CD4-positive, alpha-beta T cell treated with Interleukin-21 for 1 hour (primary cell): ENCODE measurements at regions not wholly inside any gene's neighbourhood (a gene's known extent, or its start where the extent isn't known, plus 50 kb on each side); places are given as distances from the start of the nearest gene placed in this dataset.
"Not testable (repeated sequence)": the region's sequence is repeated elsewhere in the genome, so short reads cannot be mapped to it uniquely, and the experiment has no call there.

ENCODE experiments used
- DNase-seq: peaks from one replicate; pipeline ENCODE4 v3.0.0-alpha.2; 2020

DNA sequence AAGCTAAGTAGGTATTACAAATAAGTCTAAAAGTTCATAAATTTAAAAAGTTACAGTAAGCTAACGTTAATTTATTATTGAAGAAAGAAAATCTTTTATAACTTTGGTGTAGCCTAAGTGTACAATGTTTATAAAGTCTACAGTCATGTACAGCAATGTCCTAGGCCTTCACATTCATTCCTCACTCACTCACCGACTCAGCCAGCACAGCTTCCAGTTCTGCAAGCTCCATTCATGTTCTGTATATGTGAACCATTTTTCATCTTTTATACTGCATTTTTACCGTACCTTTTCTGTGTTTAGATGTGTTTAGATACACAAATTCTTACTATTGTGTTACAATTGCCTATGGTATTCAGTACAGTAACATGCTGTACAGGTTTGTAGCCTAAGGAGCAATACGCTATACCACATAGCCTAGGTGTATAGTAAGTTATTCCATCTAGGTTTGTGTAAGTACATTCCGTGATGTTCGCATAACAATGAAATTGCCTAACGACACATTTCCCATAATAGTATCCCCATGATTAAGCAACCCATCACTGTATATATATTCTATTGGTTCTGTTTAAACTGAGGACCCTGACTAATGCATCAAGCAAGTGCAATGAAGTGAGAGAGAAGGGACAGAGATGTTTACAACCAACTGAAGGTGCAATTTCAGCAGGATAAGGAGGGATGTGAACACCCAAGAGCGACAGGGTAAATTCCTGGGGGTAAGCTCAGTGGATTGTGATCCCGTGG is 88.9 kb upstream of the TRIO start:
- no peak for DNase-seq

- no peak for DNase-seq
These were observed 92.3 kb upstream of the TRIO start for GRCh38 chr5:14050821-14051220.

- no peak for DNase-seq
These were observed 94.7 kb upstream of the TRIO start for GRCh38 chr5:14048434-14048833.

GRCh38 chr5:14041528-14042192 is 97.2 kb upstream of the DNAH5 start:
- no peak for DNase-seq

DNA sequence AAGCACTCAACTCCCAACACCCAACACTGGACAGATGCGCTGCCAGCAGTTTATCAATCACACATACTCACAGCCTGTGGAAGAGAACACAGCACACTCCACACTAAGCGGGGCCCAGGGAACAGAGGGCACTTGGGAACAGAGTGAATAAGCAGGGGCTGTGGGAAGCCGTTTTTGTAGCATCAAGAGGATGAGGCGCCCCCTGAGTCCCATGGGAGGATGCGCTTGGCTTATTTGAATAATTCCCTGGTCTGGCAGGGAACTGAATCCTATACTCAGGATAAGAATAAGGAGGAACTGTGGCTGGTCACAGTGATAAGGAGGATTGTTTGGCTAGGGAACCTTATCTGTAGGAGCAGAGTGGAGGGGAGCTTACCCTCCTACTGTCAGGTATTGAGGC is 96.1 kb upstream of the DNAH5 start:
- no peak for DNase-seq

- DNase-seq, result no peak
These were observed 95.1 kb upstream of the DNAH5 start for GRCh38 chr5:14039576-14039975.

DNA sequence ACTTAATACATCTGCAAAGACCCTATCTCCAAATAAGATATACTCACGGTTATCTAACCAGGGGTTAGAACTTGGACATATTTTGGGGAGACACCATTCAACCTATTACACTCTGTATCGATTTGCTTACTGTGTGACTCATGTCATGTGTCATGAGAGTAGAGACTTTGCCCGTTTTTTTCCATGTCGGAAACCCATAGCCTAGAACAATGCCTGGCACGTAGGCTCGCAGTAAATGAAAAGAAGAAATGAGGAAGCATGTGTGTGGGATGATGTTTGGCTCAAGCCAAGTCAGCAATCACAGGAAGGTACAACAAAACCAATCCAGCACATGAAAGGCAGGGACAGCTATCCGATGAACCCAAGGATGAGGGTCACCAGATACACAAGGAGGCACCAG is 94.6 kb upstream of the DNAH5 start:
- no peak for DNase-seq

- DNase-seq, result no peak
These were observed 94.0 kb upstream of the DNAH5 start for GRCh38 chr5:14038341-14038959.

- no peak for DNase-seq
These were observed 92.5 kb upstream of the DNAH5 start for GRCh38 chr5:14036947-14037346.

- DNase-seq, result no peak
These were observed 92.0 kb upstream of the DNAH5 start for GRCh38 chr5:14036514-14036913.

DNA sequence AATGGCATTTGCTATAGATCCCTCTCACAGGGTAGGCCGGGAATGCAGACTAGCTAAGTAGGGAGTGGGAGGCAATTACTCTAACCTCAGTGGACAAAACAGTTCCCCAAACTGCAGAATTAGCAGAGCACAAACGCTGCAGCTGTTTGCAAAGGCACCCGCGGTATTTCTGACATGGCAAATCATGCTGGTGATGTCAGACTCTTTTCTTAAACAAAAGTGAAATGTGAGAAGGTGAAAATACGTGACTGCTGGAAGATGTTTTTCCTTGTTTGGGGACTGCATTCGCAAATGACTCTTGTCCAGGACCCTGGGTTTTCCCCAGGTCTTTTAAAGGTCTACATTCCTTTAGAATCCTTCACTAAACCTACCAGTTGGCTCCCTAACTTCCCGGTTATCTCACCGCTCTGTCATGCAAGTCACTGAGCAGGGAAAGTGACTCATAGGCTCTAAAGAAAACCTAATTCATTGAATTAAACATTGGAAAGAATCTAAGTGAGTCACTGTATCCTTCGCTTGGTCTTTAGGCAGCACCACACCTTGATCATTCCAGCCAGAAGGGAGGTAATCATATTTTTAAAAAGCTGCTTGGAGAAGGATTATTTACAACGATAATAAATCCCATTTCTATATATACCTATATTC is 91.5 kb upstream of the DNAH5 start:
- no peak for DNase-seq

DNA sequence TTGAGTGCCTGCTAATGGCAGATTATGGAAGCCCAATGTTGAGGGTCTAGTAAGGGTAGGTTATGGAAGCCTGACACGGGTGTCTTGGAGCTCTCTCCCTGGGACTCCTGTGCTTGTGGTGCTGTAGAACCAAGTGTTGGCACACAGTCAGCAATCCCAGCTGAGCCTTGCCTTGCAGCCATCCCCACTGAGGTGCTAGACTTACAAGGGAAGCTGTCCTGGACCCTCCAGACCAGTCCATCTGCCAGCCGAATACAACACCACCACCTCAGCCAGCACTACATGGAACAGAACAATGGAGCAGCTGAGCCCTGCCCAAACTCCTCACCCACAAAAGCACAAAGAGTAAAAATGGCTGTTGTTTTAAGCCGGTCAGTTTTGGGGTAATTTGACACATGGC is 90.5 kb upstream of the DNAH5 start:
- no peak for DNase-seq

DNA sequence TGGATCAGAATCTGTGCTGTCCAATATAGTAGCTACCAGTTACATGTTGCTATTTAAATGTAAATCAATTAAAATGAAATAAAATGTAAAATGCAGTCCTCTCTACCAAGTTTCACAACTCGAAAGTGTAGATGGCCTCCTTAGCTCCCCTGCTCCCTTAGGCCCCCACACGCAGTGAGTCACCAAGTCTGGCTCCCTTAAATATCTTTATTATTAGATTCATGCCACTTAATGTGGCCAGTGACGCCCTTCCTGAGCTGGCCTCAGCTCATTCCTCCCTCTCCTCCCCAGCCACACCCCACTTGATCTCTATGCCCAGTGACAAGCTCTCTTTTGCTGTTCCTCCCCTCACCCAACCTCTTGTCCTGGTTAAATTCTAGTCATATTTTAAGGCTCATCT is 88.4 kb upstream of the DNAH5 start:
- no peak for DNase-seq

DNA sequence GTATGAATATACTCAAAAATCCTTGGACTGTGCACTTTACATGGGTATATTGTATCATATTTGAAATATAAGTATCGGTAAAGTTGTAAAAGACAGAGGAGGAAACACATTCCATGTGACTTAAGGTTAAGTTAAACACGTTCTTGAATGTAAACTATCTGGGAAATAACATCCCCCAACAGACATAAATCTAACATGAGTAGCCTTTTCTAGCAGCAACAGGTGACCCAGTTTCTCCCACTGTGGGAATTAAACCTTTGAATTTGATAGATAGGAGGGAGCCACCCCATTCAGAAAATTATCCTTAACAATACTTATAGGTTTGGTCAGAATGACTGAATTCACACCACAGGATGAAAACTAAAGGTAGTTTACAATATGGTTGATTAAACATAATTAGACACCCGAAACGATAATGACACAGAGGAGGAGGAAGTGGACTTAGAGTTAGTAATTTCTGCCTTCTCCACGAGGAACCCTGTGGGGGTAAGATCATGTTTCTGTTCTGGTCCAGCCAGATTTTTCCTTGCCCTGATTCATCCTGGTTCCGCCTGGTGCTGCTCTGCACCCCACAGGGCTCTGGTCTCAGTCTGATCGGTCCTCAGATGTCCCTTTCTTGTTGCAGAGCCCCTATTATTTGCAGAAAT is 84.6 kb upstream of the DNAH5 start:
- DNase-seq, result no peak

GRCh38 chr5:14028188-14028587 is 83.7 kb upstream of the DNAH5 start:
- DNase-seq, result no peak

- no peak for DNase-seq
These were observed 81.2 kb upstream of the DNAH5 start for GRCh38 chr5:14025569-14026286.

GRCh38 chr5:14022971-14023370 is 78.5 kb upstream of the DNAH5 start:
- no peak for DNase-seq

GRCh38 chr5:14020944-14021343 is 76.5 kb upstream of the DNAH5 start:
- DNase-seq, result not testable (repeated sequence)

DNA sequence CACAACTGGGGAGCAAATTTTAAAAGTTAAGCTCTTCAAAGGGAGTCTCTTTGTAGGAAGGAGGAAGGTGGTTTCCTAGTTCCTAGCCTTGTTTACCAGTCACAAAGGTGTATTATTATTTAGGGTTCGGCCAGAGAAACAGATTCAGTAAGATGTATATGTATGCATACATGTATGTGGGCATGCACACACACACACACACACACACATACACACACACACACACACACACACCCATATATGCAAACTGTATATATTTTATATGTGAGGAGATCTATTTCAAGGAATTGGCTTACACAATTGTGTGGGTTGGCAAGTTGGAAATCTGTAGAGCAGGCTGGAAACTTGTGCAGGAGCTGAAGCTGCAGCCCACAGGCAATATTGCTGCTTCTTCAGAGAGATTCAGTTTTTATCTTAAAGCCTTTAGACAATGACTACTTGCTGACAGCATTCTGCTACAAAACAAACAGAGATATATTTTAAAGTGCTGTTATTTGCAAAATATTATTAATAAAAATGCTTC is 75.3 kb upstream of the DNAH5 start:
- DNase-seq, result no peak

DNA sequence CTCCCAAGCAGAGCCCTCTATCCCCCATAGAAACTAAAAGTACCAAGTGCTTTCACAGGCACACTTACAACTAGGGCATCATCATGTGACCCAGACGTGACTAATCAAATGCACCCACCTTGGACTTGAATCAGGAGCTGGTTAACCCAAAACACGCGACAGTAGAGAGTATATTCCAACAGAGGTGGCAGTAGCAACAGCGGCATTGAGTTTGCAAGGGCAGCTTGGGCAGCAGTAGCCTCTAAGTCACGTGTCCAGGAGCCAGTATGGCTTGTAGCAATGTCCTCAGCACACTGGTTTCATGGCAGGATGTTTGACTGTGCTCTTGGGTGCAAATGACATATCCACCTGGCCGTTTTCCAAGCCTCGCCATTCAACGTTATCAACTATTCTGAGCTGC is 73.4 kb upstream of the DNAH5 start:
- no peak for DNase-seq

DNA sequence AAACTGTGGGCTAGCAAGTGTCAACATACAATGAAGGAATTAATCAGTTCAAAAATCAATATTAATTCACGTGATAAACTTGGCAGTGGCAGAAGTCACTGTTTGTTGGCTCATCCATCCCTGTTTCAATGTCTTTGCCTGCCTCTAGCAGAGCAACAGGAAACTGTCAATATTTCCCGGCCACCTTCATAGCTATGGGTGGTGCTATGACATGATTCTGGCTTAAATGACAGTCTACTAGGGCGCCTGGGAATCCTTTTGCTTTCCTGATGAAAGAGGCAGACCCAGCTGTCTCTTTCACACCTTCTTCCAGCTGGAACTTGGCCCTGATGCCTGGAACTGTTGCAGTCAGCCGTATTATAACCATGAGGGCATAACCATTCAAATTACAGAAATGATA is 72.1 kb upstream of the DNAH5 start:
- DNase-seq, result no peak
